ENCODE measurements at regions not wholly inside any gene's neighbourhood (a gene's known extent, or its start where the extent isn't known, plus 50 kb on each side); places are given as distances from the start of the nearest gene placed in this dataset.
"Not testable (repeated sequence)": the region's sequence is repeated elsewhere in the genome, so short reads cannot be mapped to it uniquely, and the experiment has no call there.

DNA sequence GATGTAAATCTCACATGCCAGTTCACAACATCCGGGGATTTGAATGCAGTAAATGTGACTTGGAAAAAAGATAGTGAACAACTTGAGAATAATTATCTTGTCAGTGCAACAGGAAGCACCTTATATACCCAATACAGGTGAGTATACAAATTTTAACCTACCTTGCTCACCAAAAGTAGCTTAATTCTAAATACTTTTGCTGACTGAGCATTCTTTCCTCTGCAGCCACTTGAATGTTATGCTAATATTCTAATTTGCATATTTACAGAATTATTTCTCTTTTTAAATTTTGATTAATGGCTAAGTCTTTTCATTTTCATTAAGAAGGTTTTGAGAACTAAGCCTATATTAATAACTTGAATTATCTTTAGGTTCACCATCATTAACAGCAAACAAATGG lies 371.8 kb downstream of the SRGAP2C start:
- peak; percentile 35 for FAIRE-seq
- DNase-seq (ENCODE audit: extremely low spot score, insufficient read length, low read depth) = not testable (repeated sequence)

GRCh38 chr1:121558034-121558433 lies 373.3 kb downstream of the SRGAP2C start:
- DNase-seq (ENCODE audit: extremely low spot score, insufficient read length, low read depth); FAIRE-seq: not testable (repeated sequence)

DNA sequence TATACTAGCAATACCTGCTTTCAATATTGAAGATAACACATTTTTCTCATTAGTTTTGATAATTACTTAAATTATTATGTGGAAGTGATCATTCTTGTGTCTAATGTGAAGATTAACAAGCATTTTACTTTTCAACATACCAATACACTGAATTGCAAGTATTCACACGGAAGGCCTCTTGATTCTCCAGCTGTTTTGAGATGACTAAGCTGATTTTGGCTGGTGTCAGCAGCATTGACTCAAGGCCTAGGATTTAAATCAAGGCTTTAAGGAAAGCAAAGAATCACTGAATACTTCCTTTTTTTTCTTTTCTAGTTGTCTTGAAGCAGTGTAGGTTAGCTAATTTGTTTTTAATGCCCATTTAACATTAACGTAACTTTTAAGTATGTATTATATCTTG lies 373.7 kb downstream of the SRGAP2C start:
- DNase-seq (ENCODE audit: extremely low spot score, insufficient read length, low read depth) = no peak
- no peak for FAIRE-seq

- DNase-seq (ENCODE audit: extremely low spot score, insufficient read length, low read depth) (no peak), FAIRE-seq (no peak)
Measured at GRCh38 chr1:121566346-121566745, 381.6 kb downstream of the SRGAP2C start.

GRCh38 chr1:121569428-121569827 lies 384.7 kb downstream of the SRGAP2C start:
- DNase-seq (ENCODE audit: extremely low spot score, insufficient read length, low read depth) (no peak), FAIRE-seq (no peak)

DNA sequence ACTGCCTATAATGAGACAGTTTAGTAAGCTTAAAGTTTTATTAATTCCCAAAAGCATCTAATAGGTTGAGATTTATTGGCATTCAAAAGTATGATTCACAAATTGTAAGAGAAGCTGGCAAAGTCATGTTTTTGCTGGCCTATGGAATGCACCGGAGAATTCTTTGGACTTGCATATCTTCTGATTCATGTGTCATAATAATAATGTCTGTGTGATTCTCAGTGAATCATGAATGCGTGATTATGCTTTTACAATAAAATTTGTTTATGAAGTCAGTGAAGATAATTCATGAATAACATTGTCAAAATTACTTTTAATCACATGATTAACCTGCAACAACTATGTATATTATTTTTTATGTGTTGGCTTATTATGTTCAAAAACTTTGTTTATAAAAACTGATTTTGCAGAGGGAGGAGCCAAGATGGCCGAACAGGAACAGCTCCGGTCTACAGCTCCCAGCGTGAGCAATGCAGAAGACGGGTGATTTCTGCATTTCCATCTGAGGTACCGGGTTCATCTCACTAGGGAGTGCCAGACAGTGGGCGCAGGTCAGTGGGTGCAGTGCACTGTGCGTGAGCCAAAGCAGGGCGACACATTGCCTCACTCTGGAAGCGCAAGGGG lies 389.2 kb downstream of the SRGAP2C start:
- DNase-seq (ENCODE audit: extremely low spot score, insufficient read length, low read depth); FAIRE-seq: not testable (repeated sequence)

- FAIRE-seq = not testable (repeated sequence)
Measured at GRCh38 chr1:121574505-121574899, 389.7 kb downstream of the SRGAP2C start.

GRCh38 chr1:121582898-121583297 lies 398.1 kb downstream of the SRGAP2C start:
- FAIRE-seq; DNase-seq (ENCODE audit: extremely low spot score, insufficient read length, low read depth): not testable (repeated sequence)

More at GRCh38 chr1:121574505-121574899, 389.7 kb downstream of the SRGAP2C start:
- DNase-seq (ENCODE audit: extremely low spot score, insufficient read length, low read depth) = not testable (repeated sequence)

GRCh38 chr1:121586369-121587229 lies 401.8 kb downstream of the SRGAP2C start:
- DNase-seq (ENCODE audit: extremely low spot score, insufficient read length, low read depth) (no peak), FAIRE-seq (no peak)

DNA sequence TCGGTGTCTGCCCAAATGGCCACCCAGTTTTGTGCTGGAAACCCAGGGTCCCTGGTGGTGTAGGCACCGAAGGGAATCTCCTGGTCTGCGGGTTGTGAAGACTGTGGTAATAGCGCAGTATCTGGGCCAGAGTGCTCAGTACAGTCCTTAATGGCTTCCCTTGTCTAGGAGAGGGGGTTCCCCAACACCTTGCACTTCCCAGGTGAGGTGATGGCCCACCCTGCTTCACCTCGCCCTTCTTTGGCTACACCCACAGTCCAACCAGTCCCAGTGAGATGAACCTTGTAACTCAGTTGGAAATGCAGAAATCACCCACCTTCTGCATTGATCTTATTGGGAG lies 402.4 kb downstream of the SRGAP2C start:
- FAIRE-seq = no peak

GRCh38 chr1:121587777-121588176 lies 403.0 kb downstream of the SRGAP2C start:
- DNase-seq (ENCODE audit: extremely low spot score, insufficient read length, low read depth) (no peak), FAIRE-seq (no peak)

More for the DNA sequence above, 402.4 kb downstream of the SRGAP2C start:
- no peak for DNase-seq (ENCODE audit: extremely low spot score, insufficient read length, low read depth)

- DNase-seq (ENCODE audit: extremely low spot score, insufficient read length, low read depth) = no peak
- FAIRE-seq = no peak
Measured at GRCh38 chr1:121594096-121594495, 409.3 kb downstream of the SRGAP2C start.

GRCh38 chr1:121595089-121595488 lies 410.3 kb downstream of the SRGAP2C start:
- FAIRE-seq (no peak), DNase-seq (ENCODE audit: extremely low spot score, insufficient read length, low read depth) (no peak)

DNA sequence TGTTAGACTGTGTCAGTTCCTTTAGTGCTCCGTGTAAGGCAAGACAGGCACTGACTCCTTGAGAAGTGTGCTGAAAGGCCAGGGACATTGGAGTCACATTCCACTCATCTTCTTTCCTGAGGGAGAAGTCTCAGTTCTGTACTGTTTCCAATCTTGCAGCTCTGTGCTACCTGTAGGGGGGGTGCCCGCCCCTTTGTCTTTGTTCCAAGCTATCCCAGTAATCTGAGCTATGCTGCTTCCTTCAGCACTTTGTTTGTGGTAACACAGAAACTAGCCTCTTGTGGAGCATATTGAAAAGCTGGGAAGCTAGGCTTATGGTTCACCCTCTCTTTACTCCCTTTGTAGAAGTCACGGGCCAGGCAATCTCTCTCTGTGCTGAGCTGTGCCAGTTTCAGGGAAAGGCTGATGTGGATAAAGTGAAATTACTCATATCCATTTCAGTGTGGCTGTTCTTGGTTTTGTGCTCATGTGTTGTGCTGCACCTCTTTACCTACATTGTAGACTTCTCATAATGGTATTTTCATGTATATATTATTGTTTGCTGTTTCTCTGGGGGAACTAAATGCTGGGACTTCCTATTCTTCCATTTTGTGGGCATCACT lies 420.2 kb downstream of the SRGAP2C start:
- not testable (repeated sequence) for DNase-seq (ENCODE audit: extremely low spot score, insufficient read length, low read depth); FAIRE-seq

GRCh38 chr1:121607499-121607898 lies 422.7 kb downstream of the SRGAP2C start:
- not testable (repeated sequence) for FAIRE-seq; DNase-seq (ENCODE audit: extremely low spot score, insufficient read length, low read depth)
